Endodermal cell (in vitro differentiated cells): ENCODE measurements at regions not wholly inside any gene's neighbourhood (a gene's known extent, or its start where the extent isn't known, plus 50 kb on each side); places are given as distances from the start of the nearest gene placed in this dataset.

Experiments used
- DNase-seq: peaks from one replicate; pipeline ENCODE4 v3.0.0-alpha.2; 2017
- H3K27ac ChIP-seq: 2 replicates; pipeline ENCODE4 v1.5.1; 2013; ENCODE audit warnings: mild to moderate bottlenecking, low read depth, low read length, moderate library complexity
- H3K27me3 ChIP-seq: 2 replicates; pipeline ENCODE4 v1.6.1; 2013; ENCODE audit warnings: mild to moderate bottlenecking, low read length, moderate library complexity; ENCODE audit not compliant: insufficient read depth, control insufficient read depth, poor library complexity, severe bottlenecking
- H3K36me3 ChIP-seq: 2 replicates; pipeline ENCODE4 v1.7.0; 2013; ENCODE audit warnings: mild to moderate bottlenecking, low read length, moderate library complexity; ENCODE audit not compliant: control insufficient read depth, insufficient read depth
- H3K4me1 ChIP-seq: one replicate; pipeline ENCODE4 v1.7.0; 2013; ENCODE audit warnings: low read length; ENCODE audit not compliant: control insufficient read depth, insufficient read depth
- H3K4me3 ChIP-seq: 2 replicates; pipeline ENCODE4 v1.5.1; 2013; ENCODE audit warnings: mild to moderate bottlenecking, low read length, moderate library complexity
- H3K9ac ChIP-seq: 2 replicates; pipeline ENCODE4 v1.6.1; 2013; ENCODE audit warnings: mild to moderate bottlenecking, low read length, moderate library complexity; ENCODE audit not compliant: poor library complexity, severe bottlenecking; ENCODE audit errors: extremely low read depth
- H3K9me3 ChIP-seq: 2 replicates; pipeline ENCODE4 v1.6.1; 2013; ENCODE audit warnings: mild to moderate bottlenecking, low read length, moderate library complexity; ENCODE audit not compliant: control insufficient read depth
- H3K27ac Mint-ChIP-seq: 2 replicates; pipeline ENCODE4 v1.8.0; 2020; ENCODE audit warnings: mixed read lengths
- H3K27me3 Mint-ChIP-seq: 2 replicates; pipeline ENCODE4 v1.8.0; 2021; ENCODE audit warnings: mild to moderate bottlenecking, mixed read lengths; ENCODE audit not compliant: insufficient read depth
- H3K36me3 Mint-ChIP-seq: 2 replicates; pipeline ENCODE4 v1.8.0; 2020; ENCODE audit warnings: low read depth, mixed read lengths
- H3K4me1 Mint-ChIP-seq: 2 replicates; pipeline ENCODE4 v1.8.0; 2020; ENCODE audit warnings: mixed read lengths
- H3K4me3 Mint-ChIP-seq: 2 replicates; pipeline ENCODE4 v1.8.0; 2020; ENCODE audit warnings: mild to moderate bottlenecking, moderate library complexity, mixed read lengths
- H3K9me3 Mint-ChIP-seq: 2 replicates; pipeline ENCODE4 v1.8.0; 2020; ENCODE audit warnings: mild to moderate bottlenecking, mixed read lengths
- CTCF ChIP-seq: fragments of 200-600 bp; sonication (generic); conservative IDR thresholded peaks from 2 replicates; pipeline ENCODE4 v1.5.0; 2021; ENCODE audit warnings: antibody characterized with exemption, mild to moderate bottlenecking
- WGBS, 2 experiments: methylation state at CpG; one replicate each; pipeline versions ENCODE4 v1.1.5 to v1.1.7; 2013; ENCODE audit warnings: missing lambda C conversion rate in 2 of 2, mixed read lengths in 1 of 2; ENCODE audit not compliant: insufficient coverage in 1 of 2, insufficient read length in 1 of 2; 5-methylcytosine and 5-hydroxymethylcytosine counted together

GRCh38 chr9:26562338-26562737, 330.3 kb downstream of the CAAP1 start:
- Histone ChIP-seq H3K27ac (no peak overlapping the region), H3K4me1 (no peaks in the 10 kb centered on the region), H3K9ac (no peak overlapping the region), H3K36me3 (no peaks in the 10 kb centered on the region), H3K27me3 (no peaks in the 10 kb centered on the region), H3K9me3 (no peaks in the 10 kb centered on the region), H3K4me3 (no peak overlapping the region)
- H3K36me3 Mint-ChIP-seq = no peaks in the 10 kb centered on the region
- H3K27ac Mint-ChIP-seq = no peak overlapping the region
- peaks cover 3% of the 10 kb centered on the region for H3K4me1 Mint-ChIP-seq
- H3K4me3 Mint-ChIP-seq = no peak overlapping the region
- no peaks in the 10 kb centered on the region for H3K9me3 Mint-ChIP-seq
- no peak for TF ChIP-seq CTCF
- DNase-seq = no peak
- peaks cover 2% of the 10 kb centered on the region for H3K27me3 Mint-ChIP-seq
- WGBS, 2 experiments = 97 to 100% methylated on average over 1 of the region's 1 CpG

GRCh38 chr9:26561928-26562327, 330.7 kb downstream of the CAAP1 start:
- H3K27me3 ChIP-seq = no peaks in the 10 kb centered on the region
- DNase-seq = no peak
- H3K27ac Mint-ChIP-seq = no peak overlapping the region
- no peaks in the 10 kb centered on the region for H3K9me3 Mint-ChIP-seq
- H3K27ac ChIP-seq = no peak overlapping the region
- H3K36me3 ChIP-seq = no peaks in the 10 kb centered on the region
- H3K27me3 Mint-ChIP-seq = peaks cover 2% of the 10 kb centered on the region
- no peaks in the 10 kb centered on the region for H3K36me3 Mint-ChIP-seq
- H3K4me3 ChIP-seq = no peak overlapping the region
- H3K4me1 Mint-ChIP-seq = peaks cover 3% of the 10 kb centered on the region
- no peak overlapping the region for H3K9ac ChIP-seq
- no peak for TF ChIP-seq CTCF
- H3K9me3 ChIP-seq = no peaks in the 10 kb centered on the region
- 94 to 100% methylated on average over 1 to 2 of the region's 3 CpGs for WGBS, 2 experiments
- no peak overlapping the region for H3K4me3 Mint-ChIP-seq
- H3K4me1 ChIP-seq = no peaks in the 10 kb centered on the region

GRCh38 chr9:26559506-26559905, 333.1 kb downstream of the CAAP1 start:
- H3K9ac ChIP-seq = no peak overlapping the region
- Mint-ChIP-seq H3K9me3 (no peaks in the 10 kb centered on the region), H3K4me3 (no peak overlapping the region), H3K4me1 (no peaks in the 10 kb centered on the region), H3K27ac (no peak overlapping the region), H3K36me3 (no peaks in the 10 kb centered on the region), H3K27me3 (peaks cover 2% of the 10 kb centered on the region)
- H3K9me3 ChIP-seq = no peaks in the 10 kb centered on the region
- H3K36me3 ChIP-seq = no peaks in the 10 kb centered on the region
- no peak overlapping the region for H3K27ac ChIP-seq
- H3K4me1 ChIP-seq = no peaks in the 10 kb centered on the region
- 86% methylated on average over 1 to 3 of the region's 3 CpGs for WGBS, 2 experiments
- H3K27me3 ChIP-seq = no peaks in the 10 kb centered on the region
- H3K4me3 ChIP-seq = no peak overlapping the region
- no peak for TF ChIP-seq CTCF
- no peak for DNase-seq
